DMS53 treated with DMSO at 0.1 percent for 48 hours (cell line): ENCODE measurements at regions not wholly inside any gene's neighbourhood (a gene's known extent, or its start where the extent isn't known, plus 50 kb on each side); places are given as distances from the start of the nearest gene placed in this dataset.
"Not testable (repeated sequence)": the region's sequence is repeated elsewhere in the genome, so short reads cannot be mapped to it uniquely, and the experiment has no call there.

Source experiments
- DNase-seq: peaks from one replicate; lab custom pipeline; 2025; ENCODE audit not compliant: unreplicated experiment; lab: John Stamatoyannopoulos, UW

- no peak for DNase-seq
Measured at GRCh38 chr6:12608874-12609273, 107.7 kb upstream of the PHACTR1 start.

GRCh38 chr6:12609751-12610150 lies 106.8 kb upstream of the PHACTR1 start:
- no peak for DNase-seq

- no peak for DNase-seq
Measured at GRCh38 chr6:12610862-12611261, 105.7 kb upstream of the PHACTR1 start.

- DNase-seq = no peak
Measured at GRCh38 chr6:12613811-12614210, 102.8 kb upstream of the PHACTR1 start.

- DNase-seq = no peak
Measured at GRCh38 chr6:12614456-12614855, 102.1 kb upstream of the PHACTR1 start.

- no peak for DNase-seq
Measured at GRCh38 chr6:12618296-12618695, 98.3 kb upstream of the PHACTR1 start.

- no peak for DNase-seq
Measured at GRCh38 chr6:12621754-12622153, 94.8 kb upstream of the PHACTR1 start.

GRCh38 chr6:12622566-12622965 lies 94.0 kb upstream of the PHACTR1 start:
- DNase-seq = no peak

GRCh38 chr6:12624142-12624837 lies 92.3 kb upstream of the PHACTR1 start:
- DNase-seq = no peak

GRCh38 chr6:12627053-12627452 lies 89.5 kb upstream of the PHACTR1 start:
- DNase-seq = no peak

- no peak for DNase-seq
Measured at GRCh38 chr6:12628327-12628726, 88.2 kb upstream of the PHACTR1 start.

GRCh38 chr6:12633746-12634145 lies 82.8 kb upstream of the PHACTR1 start:
- not testable (repeated sequence) for DNase-seq

GRCh38 chr6:12635375-12635774 lies 81.2 kb upstream of the PHACTR1 start:
- DNase-seq = no peak

GRCh38 chr6:12635813-12636212 lies 80.8 kb upstream of the PHACTR1 start:
- no peak for DNase-seq

GRCh38 chr6:12636336-12636735 lies 80.2 kb upstream of the PHACTR1 start:
- no peak for DNase-seq

GRCh38 chr6:12637960-12638641 lies 78.5 kb upstream of the PHACTR1 start:
- peak; percentile 67 for DNase-seq

GRCh38 chr6:12640438-12640837 lies 76.1 kb upstream of the PHACTR1 start:
- no peak for DNase-seq

GRCh38 chr6:12641785-12642184 lies 74.8 kb upstream of the PHACTR1 start:
- DNase-seq = not testable (repeated sequence)

- DNase-seq = no peak
Measured at GRCh38 chr6:12645941-12646340, 70.6 kb upstream of the PHACTR1 start.

- DNase-seq = no peak
Measured at GRCh38 chr6:12648171-12648570, 68.4 kb upstream of the PHACTR1 start.

- no peak for DNase-seq
Measured at GRCh38 chr6:12649325-12649724, 67.2 kb upstream of the PHACTR1 start.

GRCh38 chr6:12653486-12653885 lies 63.1 kb upstream of the PHACTR1 start:
- no peak for DNase-seq

GRCh38 chr6:12654107-12654506 lies 62.5 kb upstream of the PHACTR1 start:
- DNase-seq = no peak
